Liver (tissue), 8 donors: ENCODE measurements at regions not wholly inside any gene's neighbourhood (a gene's known extent, or its start where the extent isn't known, plus 50 kb on each side); places are given as distances from the start of the nearest gene placed in this dataset.

Source experiments
- DNase-seq: peaks from one replicate; pipeline ENCODE4 v3.0.0-alpha.2; 2017; ENCODE audit warnings: low spot score
- H3K27ac ChIP-seq, 2 donors: one replicate each; pipeline ENCODE4 v1.7.0; 2013; ENCODE audit warnings: inconsistent platforms in 2 of 2, low read length in 2 of 2, control low read depth in 1 of 2, low read depth in 1 of 2, mild to moderate bottlenecking in 1 of 2
- H3K27me3 ChIP-seq, 4 donors: one replicate each; pipeline versions ENCODE4 v1.6.1 to v1.7.0; 2013; ENCODE audit warnings: low read length in 3 of 4, inconsistent platforms in 1 of 4, mild to moderate bottlenecking in 1 of 4, moderate library complexity in 1 of 4; ENCODE audit not compliant: control insufficient read depth in 4 of 4, insufficient read depth in 4 of 4
- H3K36me3 ChIP-seq, 4 donors: one replicate each; pipeline versions ENCODE4 v1.6.1 to v1.7.0; 2013; ENCODE audit warnings: low read length in 3 of 4, mild to moderate bottlenecking in 3 of 4, low read depth in 1 of 4, moderate library complexity in 1 of 4; ENCODE audit not compliant: control insufficient read depth in 4 of 4, insufficient read depth in 3 of 4
- H3K4me1 ChIP-seq, 4 donors: one replicate each; pipeline versions ENCODE4 v1.6.1 to v1.7.0; 2013; ENCODE audit warnings: low read length in 3 of 4, mild to moderate bottlenecking in 3 of 4, moderate library complexity in 1 of 4; ENCODE audit not compliant: control insufficient read depth in 4 of 4, insufficient read depth in 4 of 4
- H3K4me3 ChIP-seq, 3 donors: one replicate each; pipeline versions ENCODE4 v1.6.1 to v1.7.0; 2013; ENCODE audit warnings: low read length in 3 of 3, control low read depth in 1 of 3, low read depth in 1 of 3, mild to moderate bottlenecking in 1 of 3
- H3K9ac ChIP-seq, 2 donors: one replicate each; pipeline ENCODE4 v1.7.0; 2013; ENCODE audit warnings: low read length in 2 of 2, mild to moderate bottlenecking in 2 of 2, moderate library complexity in 2 of 2, control low read depth in 1 of 2, low read depth in 1 of 2
- H3K9me3 ChIP-seq, 4 donors: one replicate each; pipeline versions ENCODE4 v1.6.1 to v1.7.0; 2013; ENCODE audit warnings: low read length in 3 of 4; ENCODE audit not compliant: control insufficient read depth in 4 of 4
- CTCF ChIP-seq: fragments of 150-350 bp; IDR thresholded peaks from 2 replicates; pipeline ENCODE4 v1.5.1; 2017; ENCODE audit warnings: improper control_type of control experiment, low read depth, low read length; ENCODE audit not compliant: missing input control
- FOXA1 ChIP-seq: IDR thresholded peaks from 2 replicates; pipeline ENCODE4 v1.6.1; 2016; ENCODE audit warnings: antibody characterized with exemption
- FOXA2 ChIP-seq: IDR thresholded peaks from 2 replicates; pipeline ENCODE4 v1.6.1; 2016; ENCODE audit warnings: antibody characterized with exemption
- GABPA ChIP-seq, 2 donors: IDR thresholded peaks in 1 of 2; conservative IDR thresholded peaks in 1 of 2; 2 replicates each; pipeline ENCODE4 v1.6.1; 2016; ENCODE audit warnings: antibody characterized with exemption in 2 of 2, mild to moderate bottlenecking in 1 of 2, moderate library complexity in 1 of 2
- HNF4A ChIP-seq, 2 donors: conservative IDR thresholded peaks; 2 replicates each; pipeline ENCODE4 v1.6.1; 2016; ENCODE audit warnings: antibody characterized with exemption in 2 of 2, mild to moderate bottlenecking in 2 of 2
- MAX ChIP-seq: IDR thresholded peaks from 2 replicates; pipeline ENCODE4 v1.6.1; 2016; ENCODE audit warnings: antibody characterized with exemption
- NR2F2 ChIP-seq: IDR thresholded peaks from 2 replicates; pipeline ENCODE4 v1.6.1; 2016; ENCODE audit warnings: antibody characterized with exemption
- RAD21 ChIP-seq, 2 donors: IDR thresholded peaks; 2 replicates each; pipeline ENCODE4 v1.6.1; 2016; ENCODE audit warnings: antibody characterized with exemption in 2 of 2, mild to moderate bottlenecking in 2 of 2
- RXRA ChIP-seq, 2 donors: IDR thresholded peaks; 2 replicates each; pipeline ENCODE4 v1.6.1; 2017 to 2018; ENCODE audit warnings: antibody characterized with exemption in 2 of 2, mild to moderate bottlenecking in 1 of 2
- SP1 ChIP-seq: IDR thresholded peaks from 2 replicates; pipeline ENCODE4 v1.6.1; 2018; ENCODE audit warnings: antibody characterized with exemption, mild to moderate bottlenecking
- TAF1 ChIP-seq: conservative IDR thresholded peaks from 2 replicates; pipeline ENCODE4 v1.6.1; 2016; ENCODE audit warnings: antibody characterized with exemption, mild to moderate bottlenecking
- YY1 ChIP-seq: IDR thresholded peaks from 2 replicates; pipeline ENCODE4 v1.6.1; 2016; ENCODE audit warnings: antibody characterized with exemption, mild to moderate bottlenecking
- WGBS: extraction: QIAGEN DNeasy Blood & Tissue Kit; methylation state at CpG from one replicate; pipeline ENCODE4 v1.1.7; 2013; 5-methylcytosine and 5-hydroxymethylcytosine counted together
- TF ChIP-seq, protein P1 (sequence below): IDR thresholded peaks from 2 replicates; pipeline ENCODE4 v1.6.1; 2016; ENCODE audit warnings: antibody characterized with exemption
- donor health status: healthy.
- donor health status: healthy.
- donor health status: healthy.
- donor health status: healthy.
- donor health status: healthy.

DNA sequence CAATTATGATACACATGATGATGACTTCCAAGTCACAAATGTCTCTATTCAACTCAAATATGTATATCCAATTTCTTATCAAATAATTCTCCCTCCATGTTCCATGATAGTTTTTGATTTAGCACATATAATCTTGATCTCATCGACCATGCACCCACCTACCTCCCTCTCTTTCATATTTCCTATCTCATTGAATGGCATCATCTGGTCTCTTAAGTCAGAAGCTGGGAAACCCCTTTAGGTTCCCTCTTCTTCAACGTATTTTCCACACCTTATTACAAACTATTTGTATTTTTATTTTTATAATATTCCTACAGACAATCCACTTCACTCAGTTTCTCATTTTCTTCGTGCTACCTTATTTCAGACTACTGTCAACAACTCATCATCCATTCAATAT is 56.9 kb upstream of the DPH6 start (continued):
- no peak for TF ChIP-seq CTCF
- no peak for TF ChIP-seq NR2F2

- 95% methylated on average over 2 of the region's 2 CpGs for WGBS
- Histone ChIP-seq H3K27ac (no peak overlapping the region), H3K4me3 (no peak overlapping the region), H3K9me3 (no peaks in the 10 kb centered on the region), H3K9ac (no peak overlapping the region), H3K4me1 (no peaks in the 10 kb centered on the region), H3K36me3 (no peaks in the 10 kb centered on the region), H3K27me3 (no peaks in the 10 kb centered on the region)
- no peak for DNase-seq
- TF ChIP-seq GABPA (IDR thresholded peaks at IDR 0.05 in 1 of 2, conservative IDR thresholded peaks at IDR 0.05 in 1 of 2) (no peak), YY1 (no peak), RXRA (IDR thresholded peaks at IDR 0.05) (no peak)
- TF ChIP-seq, protein P1, sequence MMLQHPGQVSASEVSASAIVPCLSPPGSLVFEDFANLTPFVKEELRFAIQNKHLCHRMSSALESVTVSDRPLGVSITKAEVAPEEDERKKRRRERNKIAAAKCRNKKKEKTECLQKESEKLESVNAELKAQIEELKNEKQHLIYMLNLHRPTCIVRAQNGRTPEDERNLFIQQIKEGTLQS: no peak
Measured at GRCh38 chr15:35603301-35603700, 57.3 kb upstream of the DPH6 start.

DNA sequence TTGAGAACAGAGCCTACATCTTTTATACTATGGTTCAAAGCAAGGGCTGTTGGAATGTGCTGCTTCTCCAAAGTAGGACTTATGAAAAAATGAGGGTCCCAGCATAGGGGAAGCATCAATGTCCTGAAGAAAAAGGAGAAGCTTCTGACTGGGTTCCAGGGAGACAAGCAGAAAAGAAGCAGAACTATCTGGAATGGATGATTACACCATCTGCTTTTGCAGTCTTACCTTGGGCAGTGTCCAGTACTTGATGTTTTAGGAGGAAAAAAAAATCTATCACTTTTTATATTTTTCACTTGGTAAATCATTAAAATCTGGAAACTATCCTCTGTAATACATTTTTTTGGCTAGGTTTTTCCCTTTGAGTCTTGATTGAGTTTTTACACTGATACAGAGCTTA is 57.9 kb upstream of the DPH6 start:
- DNase-seq: no peak
- no peaks in the 10 kb centered on the region for H3K9me3 ChIP-seq
- no peak overlapping the region for H3K27ac ChIP-seq
- TF ChIP-seq TAF1 (no peak), CTCF (no peak)
- H3K27me3 ChIP-seq: no peaks in the 10 kb centered on the region
- no peak overlapping the region for H3K4me3 ChIP-seq
- H3K4me1 ChIP-seq: no peaks in the 10 kb centered on the region
- H3K36me3 ChIP-seq: no peaks in the 10 kb centered on the region
- H3K9ac ChIP-seq: no peak overlapping the region

- Histone ChIP-seq H3K36me3 (no peaks in the 10 kb centered on the region), H3K27me3 (no peaks in the 10 kb centered on the region), H3K27ac (no peak overlapping the region), H3K9ac (no peak overlapping the region), H3K4me1 (no peaks in the 10 kb centered on the region), H3K4me3 (no peak overlapping the region), H3K9me3 (no peaks in the 10 kb centered on the region)
- WGBS: 85% methylated on average over 2 of the region's 2 CpGs
- no peak for DNase-seq
- no peak for TF ChIP-seq HNF4A (conservative IDR thresholded peaks at IDR 0.05)
- no peak for TF ChIP-seq MAX
- no peak for TF ChIP-seq FOXA1
- no peak for TF ChIP-seq TAF1
- TF ChIP-seq CTCF: no peak
- no peak for TF ChIP-seq RAD21 (IDR thresholded peaks at IDR 0.05)
- no peak for TF ChIP-seq GABPA (IDR thresholded peaks at IDR 0.05 in 1 of 2, conservative IDR thresholded peaks at IDR 0.05 in 1 of 2)
- no peak for TF ChIP-seq FOXA2
- no peak for TF ChIP-seq YY1
- no peak for TF ChIP-seq SP1
Measured at GRCh38 chr15:35605764-35606449, 59.9 kb upstream of the DPH6 start.
